GM18951 (cell line): ENCODE measurements at regions not wholly inside any gene's neighbourhood (a gene's known extent, or its start where the extent isn't known, plus 50 kb on each side); places are given as distances from the start of the nearest gene placed in this dataset.

Experiments used
- POLR2A ChIP-seq: IDR thresholded peaks from 4 replicates; pipeline ENCODE4 v1.6.1; 2011; ENCODE audit warnings: mild to moderate bottlenecking; ENCODE audit not compliant: insufficient read length, insufficient read depth; ENCODE audit errors: extremely low read depth
- in situ Hi-C: fragments of 300-500 bp; cut with MboI; formaldehyde crosslinking; loops from one replicate; pipeline ENCODE4 v1.12.0; 2022; ENCODE audit warnings: low sequenced_read_pairs, mixed read lengths, inconsistent platforms; ENCODE audit not compliant: unreplicated experiment

DNA sequence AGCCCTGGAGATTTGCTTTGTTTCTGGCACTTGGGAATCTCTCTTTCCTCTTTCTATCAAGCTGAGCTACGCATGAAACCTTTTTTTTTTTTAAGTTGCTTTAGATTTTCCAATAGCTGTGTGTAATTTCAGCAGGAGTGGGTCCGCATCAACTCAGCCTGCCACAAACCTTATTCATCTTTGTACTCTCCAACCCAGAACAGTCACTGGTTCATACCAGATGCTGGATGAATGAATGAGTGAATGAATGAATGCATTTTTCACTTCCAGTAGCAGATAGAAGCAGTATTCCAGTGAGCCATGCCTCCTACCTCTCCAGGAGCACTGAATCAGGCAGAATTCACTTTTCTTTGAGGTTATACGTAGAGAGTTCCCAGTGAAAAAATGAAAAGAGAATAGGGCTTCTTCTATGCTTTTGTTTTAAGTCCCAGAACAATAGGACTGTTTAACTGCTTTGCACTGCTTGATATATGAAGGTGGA, 221.1 kb downstream of the TM9SF2 start:
- TF ChIP-seq POLR2A = no peak
- in situ Hi-C loops = no loop called here

DNA sequence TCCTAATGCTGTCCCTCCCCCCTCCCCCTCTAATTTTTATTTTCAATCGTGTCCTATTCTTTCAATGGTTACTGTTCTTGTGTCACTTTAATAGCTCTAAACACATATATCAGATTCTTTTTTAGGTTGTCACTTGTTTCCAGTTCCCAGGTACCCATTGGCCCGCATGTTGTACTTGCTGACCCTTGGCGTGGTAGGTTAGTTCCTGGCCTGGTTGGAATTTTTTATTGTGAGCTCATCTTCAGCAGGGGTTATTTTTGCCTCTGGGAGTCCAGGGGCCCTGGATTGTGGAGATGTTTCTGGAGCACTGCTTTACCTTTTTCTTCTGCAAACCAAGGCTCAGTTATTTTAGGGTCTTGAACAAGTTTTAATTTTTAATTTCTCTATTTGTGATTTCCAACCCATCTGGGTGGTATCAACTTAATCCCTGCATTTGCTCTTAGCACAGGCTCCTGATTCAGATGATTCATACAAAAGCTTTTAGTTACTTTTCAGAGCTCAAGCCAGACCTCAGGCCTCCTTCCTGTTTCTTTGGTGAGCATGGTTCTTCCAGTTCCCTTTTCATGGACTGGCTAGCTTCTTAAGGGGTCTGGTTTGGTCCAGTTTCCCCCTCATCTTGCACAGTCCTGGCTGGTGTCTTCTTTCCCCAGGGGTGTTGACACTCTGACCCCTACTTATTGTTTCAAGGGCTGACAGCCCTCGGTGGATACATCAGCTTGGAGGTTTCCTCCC, 220.5 kb downstream of the TM9SF2 start:
- no peak for TF ChIP-seq POLR2A

DNA sequence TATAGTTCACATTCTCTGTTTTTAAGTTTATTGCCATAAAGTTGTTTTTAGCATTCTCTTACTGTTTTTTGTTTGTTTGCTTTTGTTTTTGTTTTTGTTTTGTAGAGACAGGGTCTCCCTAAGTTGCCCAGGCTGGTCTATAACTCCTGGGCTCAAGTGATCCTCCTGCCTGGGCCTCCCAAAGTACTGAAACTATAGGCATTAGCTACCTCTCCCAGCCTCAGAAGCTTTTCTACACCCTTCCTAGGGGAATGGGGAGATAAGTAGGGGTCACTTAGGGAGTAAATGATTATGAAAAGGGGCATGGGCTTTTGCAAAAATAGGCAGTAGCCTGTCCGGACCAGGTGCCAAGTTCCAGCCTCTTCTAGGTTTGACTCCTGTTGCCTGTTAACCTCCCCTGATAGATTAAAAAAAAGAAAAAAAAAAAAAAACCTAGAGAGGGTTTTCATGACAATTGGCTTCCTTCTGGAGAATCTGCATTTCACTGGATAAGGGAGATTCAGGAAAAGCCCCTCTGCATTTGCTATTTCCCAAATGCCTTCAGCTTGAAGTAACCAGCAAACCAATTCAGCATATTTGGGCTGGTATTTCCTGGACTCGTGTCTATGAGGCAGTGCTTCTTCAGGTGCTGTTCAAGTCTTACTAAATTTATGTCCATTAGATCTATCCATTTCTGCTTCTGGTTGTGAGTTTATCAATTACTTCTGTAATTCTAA, 216.8 kb downstream of the TM9SF2 start:
- in situ Hi-C loops = no loop called here
- no peak for TF ChIP-seq POLR2A

More for the DNA sequence above, 220.5 kb downstream of the TM9SF2 start:
- in situ Hi-C loops = no loop called here

DNA sequence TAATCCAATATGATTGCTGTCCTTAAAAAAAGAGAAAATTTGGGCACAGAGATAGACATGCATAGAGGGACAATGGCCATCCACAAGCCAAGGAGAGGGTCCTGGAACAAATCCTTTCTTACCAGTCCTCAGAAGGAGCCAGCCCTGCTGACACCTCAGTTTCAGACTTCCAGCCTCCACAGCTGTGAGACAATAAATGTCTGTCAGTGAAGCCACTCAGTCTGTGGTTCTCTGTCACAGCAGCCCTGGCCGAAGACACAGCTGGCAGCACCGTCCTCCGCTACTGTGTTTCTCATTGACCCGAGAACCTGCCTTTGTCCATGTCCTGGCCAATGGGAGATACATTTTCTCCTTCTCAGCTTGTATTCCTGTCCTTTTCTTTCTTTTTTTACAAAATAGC, 207.9 kb downstream of the TM9SF2 start:
- in situ Hi-C loops = no loop called here
- no peak for TF ChIP-seq POLR2A

- in situ Hi-C loops = no loop called here
- TF ChIP-seq POLR2A = no peak
Observed at GRCh38 chr13:99704390-99704789, 203.1 kb downstream of the TM9SF2 start.

DNA sequence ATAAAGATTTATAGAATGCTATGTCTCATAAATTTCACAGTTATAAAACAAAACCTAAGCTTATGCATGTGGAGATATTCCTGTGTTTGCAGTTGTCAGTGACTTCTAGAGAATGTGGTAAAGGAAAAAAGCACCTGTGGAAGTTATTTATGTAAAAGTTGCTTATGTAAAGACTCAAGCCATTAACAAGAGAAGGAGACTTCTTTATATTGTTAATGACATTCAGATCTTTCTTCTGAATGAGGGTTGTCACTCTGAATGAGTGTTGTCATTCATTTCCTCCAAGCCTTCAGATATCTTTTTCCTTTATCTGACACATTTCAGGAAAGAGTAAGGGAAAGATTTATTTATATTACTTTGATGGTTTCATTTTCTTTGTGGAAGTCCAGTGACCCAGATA, 202.6 kb downstream of the TM9SF2 start:
- in situ Hi-C loops = no loop called here

DNA sequence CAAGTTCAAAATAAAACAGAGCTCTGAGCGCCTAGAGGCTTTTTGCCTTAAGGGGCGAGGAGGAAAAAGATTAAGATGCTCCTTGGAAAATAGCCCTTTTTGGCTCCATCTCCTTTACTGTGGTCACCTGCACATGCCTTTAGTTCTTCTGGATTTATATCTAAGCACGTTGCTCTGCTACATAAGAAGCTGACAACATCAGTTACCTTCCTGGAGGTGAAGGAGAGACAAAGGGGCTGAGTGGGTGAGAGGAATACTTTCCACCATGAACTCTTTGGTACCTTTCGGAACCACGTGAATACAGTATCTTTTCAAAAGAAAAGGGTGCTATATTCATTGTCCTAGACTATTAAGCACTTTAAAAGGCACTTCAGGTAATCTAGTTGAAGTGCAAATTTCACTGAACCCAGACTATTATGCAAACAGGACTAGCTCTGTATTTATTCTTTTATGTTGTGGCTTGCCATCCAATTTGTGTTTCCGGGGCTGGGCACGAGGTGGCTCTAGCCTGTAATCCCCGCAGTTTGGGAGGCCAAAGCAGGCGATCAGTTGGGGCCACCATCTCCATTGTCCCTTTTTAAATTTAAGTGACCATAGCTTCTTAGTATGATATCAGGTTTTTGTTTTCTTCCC, 201.5 kb downstream of the TM9SF2 start:
- no peak for TF ChIP-seq POLR2A
- in situ Hi-C loops = no loop called here

More for the DNA sequence above, 202.6 kb downstream of the TM9SF2 start:
- no peak for TF ChIP-seq POLR2A

- in situ Hi-C loops = no loop called here
- TF ChIP-seq POLR2A = no peak
Observed at GRCh38 chr13:99700468-99700867, 199.2 kb downstream of the TM9SF2 start.

DNA sequence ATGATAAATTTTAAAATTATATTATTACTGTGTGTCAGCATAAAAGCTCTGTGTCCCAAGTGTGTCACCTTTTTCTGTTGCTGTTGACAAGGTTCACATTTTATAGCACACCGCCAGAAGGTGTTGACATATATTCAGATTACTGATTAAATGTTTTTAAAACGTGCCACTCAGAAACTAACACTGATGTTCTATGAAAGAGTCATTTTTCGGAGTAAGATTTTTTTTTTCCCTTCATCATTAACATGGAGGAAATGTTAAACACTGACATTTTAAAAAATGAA, 197.5 kb downstream of the TM9SF2 start:
- in situ Hi-C loops = no loop called here
- TF ChIP-seq POLR2A = no peak

DNA sequence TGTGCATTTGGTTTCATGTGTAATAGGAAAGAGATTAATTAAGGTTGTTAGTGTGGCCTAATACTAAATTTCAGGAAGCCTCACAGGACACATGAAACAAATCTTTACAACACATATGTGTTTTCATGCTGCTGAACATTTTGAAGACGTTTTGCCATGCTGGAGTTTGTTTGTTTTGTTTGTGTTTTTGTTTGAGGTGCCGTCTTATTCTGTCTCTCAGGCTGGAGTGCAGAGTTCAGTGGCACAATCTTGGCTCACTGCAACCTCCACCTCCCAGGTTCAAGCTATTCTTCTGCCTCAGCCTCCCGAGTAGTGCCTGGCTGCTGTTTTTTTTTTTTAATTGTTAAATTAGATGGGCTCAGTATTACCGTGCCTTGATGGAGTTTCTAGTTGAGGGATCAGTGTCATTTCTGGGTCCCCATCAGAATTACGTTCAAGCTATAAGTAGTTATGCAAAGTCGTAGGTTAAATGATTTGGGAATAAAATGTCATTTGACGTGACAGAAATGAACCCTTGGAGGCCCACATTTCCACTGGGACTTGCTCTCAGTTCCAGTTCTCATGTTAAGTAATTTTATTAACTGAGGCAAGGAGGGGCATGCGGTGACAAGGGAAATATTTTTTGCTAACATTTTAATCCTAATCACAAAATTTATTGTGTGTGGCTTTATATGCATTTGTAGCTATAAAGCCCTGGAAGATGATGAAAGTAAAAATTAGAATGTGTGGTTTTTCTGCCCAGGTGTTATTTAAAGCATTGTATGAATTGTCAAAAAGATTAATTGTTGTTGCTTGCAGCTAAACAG, 196.9 kb downstream of the TM9SF2 start:
- in situ Hi-C loops = no loop called here
- no peak for TF ChIP-seq POLR2A

DNA sequence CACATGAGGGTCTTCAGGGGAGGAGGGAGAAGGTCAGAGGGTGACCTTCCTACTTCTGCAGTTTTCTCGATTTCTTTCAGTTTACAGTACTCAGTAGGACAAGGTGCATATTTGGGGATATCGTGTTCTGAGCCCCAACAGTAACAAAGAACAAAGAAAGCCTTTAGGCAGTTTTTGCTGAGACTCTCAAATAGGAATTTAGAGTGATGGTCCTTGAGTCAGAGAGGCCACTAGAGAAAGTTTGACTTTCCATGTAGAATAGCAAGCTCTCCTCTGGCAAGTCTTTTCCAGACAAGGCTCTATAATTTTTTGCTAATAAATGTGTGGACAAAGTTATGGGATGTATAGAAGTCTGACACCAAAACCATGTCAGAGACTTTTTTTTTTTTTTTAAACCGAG, 194.6 kb downstream of the TM9SF2 start:
- in situ Hi-C loops = no loop called here
- no peak for TF ChIP-seq POLR2A

DNA sequence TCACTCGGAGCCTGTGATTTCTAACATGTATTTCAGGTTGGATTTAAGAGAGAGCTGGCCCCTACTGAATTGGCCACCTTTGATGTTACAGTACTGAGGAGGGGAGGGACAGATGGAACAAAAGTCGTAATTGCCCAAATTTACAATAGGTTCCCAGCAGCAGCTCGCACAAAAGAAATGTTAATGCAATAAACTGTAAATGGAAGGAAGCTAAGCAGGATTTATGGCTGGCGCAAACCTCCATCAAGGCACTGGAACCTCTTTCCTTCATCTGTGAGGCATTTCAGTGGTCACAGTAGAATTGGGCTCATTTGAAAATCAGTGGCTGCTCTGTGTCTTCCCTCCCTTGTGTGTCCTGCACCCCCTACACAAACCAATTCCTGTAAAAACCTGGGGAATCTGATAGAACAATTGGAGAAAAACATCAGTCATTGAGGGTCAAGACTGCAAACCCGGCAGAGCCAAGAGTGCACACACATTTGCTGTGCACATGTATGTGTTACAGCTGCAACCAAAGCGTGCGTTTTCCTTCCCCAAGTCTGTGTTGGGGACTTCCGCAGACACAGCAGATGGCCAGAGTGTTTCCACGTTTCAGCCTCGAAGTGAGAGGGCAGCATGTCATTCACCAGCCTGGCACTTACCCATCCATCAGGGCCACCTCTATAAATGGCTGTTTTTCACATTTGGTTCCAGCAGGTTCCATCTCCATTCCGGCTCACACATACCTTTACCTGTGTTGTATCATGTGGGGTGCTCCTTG, 192.8 kb downstream of the TM9SF2 start:
- TF ChIP-seq POLR2A = no peak
- in situ Hi-C loops = no loop called here
